ENCODE measurements at regions not wholly inside any gene's neighbourhood (a gene's known extent, or its start where the extent isn't known, plus 50 kb on each side); places are given as distances from the start of the nearest gene placed in this dataset.

DNA sequence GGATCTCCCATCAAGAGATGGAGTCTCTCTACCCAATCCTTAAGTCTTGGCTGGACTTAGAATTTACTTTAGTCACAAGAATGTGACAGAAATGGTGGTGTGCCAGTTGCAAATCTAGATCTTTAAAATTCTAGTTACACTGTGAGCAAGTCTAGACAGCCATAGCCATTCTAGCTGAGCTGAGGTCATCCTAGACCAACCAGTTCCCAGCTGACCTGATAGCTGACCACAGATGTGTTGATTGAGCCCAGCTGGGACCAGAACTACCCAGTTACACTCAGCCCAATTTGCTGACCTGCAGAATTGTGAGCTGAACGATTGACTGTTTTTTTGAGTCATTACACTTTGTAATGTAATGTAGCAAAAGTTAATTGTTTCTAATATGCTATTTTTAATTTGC lies 251.8 kb downstream of the ADGRL2 start:
- H3K4me3 ChIP-seq (ENCODE audit: low read length): no peak overlapping the region
- peak; percentile 42 for DNase-seq (ENCODE audit: low read depth)
- TF ChIP-seq, protein P1, sequence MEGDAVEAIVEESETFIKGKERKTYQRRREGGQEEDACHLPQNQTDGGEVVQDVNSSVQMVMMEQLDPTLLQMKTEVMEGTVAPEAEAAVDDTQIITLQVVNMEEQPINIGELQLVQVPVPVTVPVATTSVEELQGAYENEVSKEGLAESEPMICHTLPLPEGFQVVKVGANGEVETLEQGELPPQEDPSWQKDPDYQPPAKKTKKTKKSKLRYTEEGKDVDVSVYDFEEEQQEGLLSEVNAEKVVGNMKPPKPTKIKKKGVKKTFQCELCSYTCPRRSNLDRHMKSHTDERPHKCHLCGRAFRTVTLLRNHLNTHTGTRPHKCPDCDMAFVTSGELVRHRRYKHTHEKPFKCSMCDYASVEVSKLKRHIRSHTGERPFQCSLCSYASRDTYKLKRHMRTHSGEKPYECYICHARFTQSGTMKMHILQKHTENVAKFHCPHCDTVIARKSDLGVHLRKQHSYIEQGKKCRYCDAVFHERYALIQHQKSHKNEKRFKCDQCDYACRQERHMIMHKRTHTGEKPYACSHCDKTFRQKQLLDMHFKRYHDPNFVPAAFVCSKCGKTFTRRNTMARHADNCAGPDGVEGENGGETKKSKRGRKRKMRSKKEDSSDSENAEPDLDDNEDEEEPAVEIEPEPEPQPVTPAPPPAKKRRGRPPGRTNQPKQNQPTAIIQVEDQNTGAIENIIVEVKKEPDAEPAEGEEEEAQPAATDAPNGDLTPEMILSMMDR (IDR thresholded peaks at IDR 0.05; ENCODE audit: insufficient read depth, low read depth, low read length, missing control alignments): no peak

DNA sequence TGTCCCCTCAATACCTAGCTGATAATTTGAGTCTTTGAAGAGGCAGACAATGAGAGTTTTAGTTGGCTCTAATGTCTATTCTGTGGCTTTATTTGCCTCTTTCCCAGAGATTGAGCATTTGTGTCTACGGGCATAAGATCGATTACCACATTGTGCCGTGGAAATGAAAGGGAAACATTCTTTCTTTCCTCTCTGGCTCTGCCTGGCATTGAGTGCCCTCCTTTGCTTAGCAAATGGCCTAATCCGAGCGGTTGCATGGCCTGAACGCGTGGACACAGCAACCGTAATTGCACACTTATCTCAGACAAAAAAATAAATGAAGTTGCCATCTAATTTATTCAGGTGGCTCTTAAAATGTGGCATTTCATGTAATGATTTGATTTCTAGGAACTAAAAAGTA lies 247.9 kb downstream of the ADGRL2 start:
- DNase-seq (ENCODE audit: low read depth): no peak
- TF ChIP-seq, protein P1 (IDR thresholded peaks at IDR 0.05; ENCODE audit: insufficient read depth, low read depth, low read length, missing control alignments): no peak
- H3K4me3 ChIP-seq (ENCODE audit: low read length): no peak overlapping the region

GRCh38 chr1:82045221-82045620 lies 244.5 kb downstream of the ADGRL2 start:
- H3K4me3 ChIP-seq (ENCODE audit: low read length): no peak overlapping the region
- TF ChIP-seq, protein P1 (IDR thresholded peaks at IDR 0.05; ENCODE audit: insufficient read depth, low read depth, low read length, missing control alignments): no peak
- no peak for DNase-seq (ENCODE audit: low read depth)

- DNase-seq (ENCODE audit: low read depth): no peak
- TF ChIP-seq, protein P1 (IDR thresholded peaks at IDR 0.05; ENCODE audit: insufficient read depth, low read depth, low read length, missing control alignments): no peak
- H3K4me3 ChIP-seq (ENCODE audit: low read length): no peak overlapping the region
These were observed 243.8 kb downstream of the ADGRL2 start for GRCh38 chr1:82044536-82044935.

DNA sequence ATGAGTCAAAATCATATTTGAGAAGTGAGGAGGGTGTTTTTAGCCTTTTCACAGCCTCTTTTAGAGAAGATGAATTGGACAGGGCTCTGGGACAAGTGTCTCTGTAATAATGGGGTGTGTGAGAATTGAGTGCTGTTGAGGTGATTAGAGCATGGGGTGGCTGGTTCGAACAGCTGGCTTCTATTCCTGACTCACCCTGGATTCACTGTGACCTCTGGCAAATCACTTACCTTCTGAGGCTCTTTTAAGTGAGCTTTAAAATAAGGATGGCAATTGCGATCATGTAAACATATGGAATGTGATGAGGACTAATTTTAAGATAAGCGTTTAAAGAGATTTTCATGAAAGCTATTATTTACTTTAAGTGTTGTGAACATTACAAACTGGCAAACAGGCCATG lies 243.4 kb downstream of the ADGRL2 start:
- TF ChIP-seq, protein P1 (IDR thresholded peaks at IDR 0.05; ENCODE audit: insufficient read depth, low read depth, low read length, missing control alignments): no peak
- no peak for DNase-seq (ENCODE audit: low read depth)
- H3K4me3 ChIP-seq (ENCODE audit: low read length): no peak overlapping the region

DNA sequence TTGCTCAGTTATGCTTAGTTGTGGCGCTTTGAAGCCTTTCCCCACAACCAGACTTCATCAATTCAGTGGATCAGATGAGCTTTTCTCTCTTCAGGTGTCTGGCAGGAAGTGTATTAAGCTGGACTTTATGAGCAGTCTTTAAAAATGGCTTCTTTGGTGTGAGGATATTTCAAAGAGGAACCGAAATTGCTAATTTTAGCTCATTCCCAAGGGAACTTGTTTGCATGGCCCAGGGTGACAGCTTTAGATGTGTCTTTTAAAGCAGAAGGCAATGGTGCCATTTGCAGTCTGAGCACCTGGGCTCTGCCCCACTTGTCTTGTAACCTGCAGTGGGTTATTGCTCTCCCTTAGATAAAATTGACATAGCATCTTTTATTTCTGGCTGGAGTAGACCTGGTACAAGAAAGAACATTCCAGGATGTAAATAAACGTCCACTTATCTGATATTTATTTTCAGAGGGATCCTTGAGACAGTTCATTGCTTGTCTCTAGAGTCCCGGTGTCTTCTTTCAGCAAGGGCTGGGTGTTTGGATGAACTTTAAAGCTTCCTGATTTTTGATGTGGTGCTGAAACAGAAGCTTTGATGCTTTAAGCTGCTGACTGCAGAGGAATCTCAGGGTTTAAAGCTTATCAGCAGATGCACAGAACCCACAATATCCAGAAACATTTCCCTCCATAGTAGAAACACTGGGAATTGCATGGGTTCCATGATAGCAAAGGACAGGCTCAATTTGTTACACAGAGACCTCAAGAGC lies 241.7 kb downstream of the ADGRL2 start:
- DNase-seq (ENCODE audit: low read depth): no peak
- no peak overlapping the region for H3K4me3 ChIP-seq (ENCODE audit: low read length)
- TF ChIP-seq, protein P1 (IDR thresholded peaks at IDR 0.05; ENCODE audit: insufficient read depth, low read depth, low read length, missing control alignments): no peak
